K562 (cell line): ENCODE measurements at regions not wholly inside any gene's neighbourhood (a gene's known extent, or its start where the extent isn't known, plus 50 kb on each side); places are given as distances from the start of the nearest gene placed in this dataset.

Experiments used
- ATAC-seq: fragments of 200-7000 bp; cut with Tn5 transposase; 3 replicates; pipeline ENCODE4 v1.9.1; 2020; ENCODE audit warnings: moderate library complexity
- BruUV-seq: library from RNA; stranded (reverse); fragments of 400-500 nt; replicated peaks from 2 replicates; lab custom pipeline; 2021; lab: Mats Ljungman, UMichigan
- CTCF ChIA-PET: fragments of 300-600 bp; formaldehyde crosslinking; extraction: SDS; loops from one replicate; lab custom pipeline; 2021; ENCODE audit warnings: low intra/inter-chr PET ratio; lab: Yijun Ruan, JAX
- POLR2A ChIA-PET: fragments of 300-600, 350-650 bp; sonication (Branson Sonifier 250); formaldehyde crosslinking; extraction: SDS; loops from one replicate; lab custom pipeline; 2021; ENCODE audit warnings: antibody characterized with exemption, inconsistent platforms; lab: Yijun Ruan, JAX
- DNase-seq, 4 experiments: peaks; one replicate each; pipeline versions ENCODE4 v3.0.0 to v3.0.0-alpha.2; 2011 to 2018; ENCODE audit warnings: low spot score in 3 of 4, mixed read lengths in 3 of 4; ENCODE audit errors: extremely low read depth in 1 of 4
- FAIRE-seq: peaks from 2 replicates; lab custom pipeline; 2011; peaks lifted over from hg19 to GRCh38; lab: Jason Lieb, UNC
- H2AFZ ChIP-seq: 2 replicates; pipeline ENCODE4 v1.6.0; 2011; ENCODE audit warnings: low read depth, low read length, control low read depth, inconsistent platforms
- H3K27ac ChIP-seq: fragments of 200-600 bp; 3 replicates; pipeline ENCODE4 v1.8.0; 2011; ENCODE audit warnings: low read depth, mild to moderate bottlenecking, control low read depth, inconsistent platforms, low read length, moderate library complexity, mixed read lengths; ENCODE audit errors: extremely low read depth
- H3K27me3 ChIP-seq, 2 experiments: fragments of 300-600 bp in 1 of 2; 2 replicates in 1 of 2; 3 replicates in 1 of 2; pipeline versions ENCODE4 v1.6.0 to v1.8.0; 2011; ENCODE audit warnings: inconsistent platforms in 2 of 2, low read length in 2 of 2, mild to moderate bottlenecking in 1 of 2, mixed read lengths in 1 of 2, moderate library complexity in 1 of 2; ENCODE audit not compliant: control insufficient read depth in 2 of 2, insufficient read depth in 2 of 2
- H3K36me3 ChIP-seq: fragments of 300-600 bp; 3 replicates; pipeline ENCODE4 v1.8.0; 2011; ENCODE audit warnings: mild to moderate bottlenecking, low read length, inconsistent platforms; ENCODE audit not compliant: control insufficient read depth, insufficient read depth
- H3K4me1 ChIP-seq, 2 experiments: fragments of 200-600 bp in 1 of 2; replicated peaks in 1 of 2; 2 replicates in 1 of 2; 3 replicates in 1 of 2; pipeline versions ENCODE4 v1.5.1 to v1.8.0; 2011; ENCODE audit warnings: inconsistent platforms in 2 of 2, low read length in 2 of 2, mild to moderate bottlenecking in 1 of 2, mixed read lengths in 1 of 2, moderate library complexity in 1 of 2; ENCODE audit not compliant: control insufficient read depth in 2 of 2, insufficient read depth in 2 of 2
- H3K4me2 ChIP-seq: 2 replicates; pipeline ENCODE4 v1.6.1; 2011; ENCODE audit warnings: low read length, control low read depth, inconsistent platforms, mixed read lengths; ENCODE audit not compliant: insufficient read depth
- H3K4me3 ChIP-seq: fragments of 200-600 bp; sonication (generic), shearing (Covaris generic); 2 replicates; pipeline ENCODE4 v1.5.1; 2016; ENCODE audit warnings: control low read depth, inconsistent platforms
- H3K79me2 ChIP-seq: fragments of 200-600 bp; 3 replicates; pipeline ENCODE4 v1.8.0; 2011; ENCODE audit warnings: low read length, inconsistent platforms; ENCODE audit not compliant: control insufficient read depth, insufficient read depth
- H3K9ac ChIP-seq, 2 experiments: 2 replicates each; pipeline versions ENCODE4 v1.6.0 to v1.6.1; 2011; ENCODE audit warnings: low read depth in 2 of 2, low read length in 2 of 2, control low read depth in 1 of 2, inconsistent platforms in 1 of 2, mild to moderate bottlenecking in 1 of 2, mixed read lengths in 1 of 2; ENCODE audit not compliant: insufficient read depth in 1 of 2
- H3K9me1 ChIP-seq: one replicate; pipeline ENCODE4 v1.6.0; 2011; ENCODE audit warnings: inconsistent platforms, mild to moderate bottlenecking, low read length, moderate library complexity; ENCODE audit not compliant: control insufficient read depth, insufficient read depth
- H3K9me3 ChIP-seq: replicated peaks from 2 replicates; pipeline ENCODE4 v1.5.1; 2011; ENCODE audit warnings: low read depth, low read length, inconsistent platforms; ENCODE audit not compliant: control insufficient read depth, insufficient read depth
- H4K20me1 ChIP-seq: replicated peaks from 2 replicates; pipeline ENCODE4 v1.6.1; 2011; ENCODE audit warnings: low read length, inconsistent platforms, mixed read lengths; ENCODE audit not compliant: control insufficient read depth, insufficient read depth
- CREB5 ChIP-seq: fragments of 250-450 bp; sonication (Bioruptor Pico); IDR thresholded peaks from 2 replicates; pipeline ENCODE4 v1.5.0; 2020; ENCODE audit warnings: mild to moderate bottlenecking
- FOS ChIP-seq: IDR thresholded peaks from 3 replicates; pipeline ENCODE4 v1.6.1; 2011; ENCODE audit not compliant: insufficient read length; ENCODE audit errors: extremely low read depth
- HEY1 ChIP-seq: fragments of 250-450 bp; sonication (Bioruptor Pico); IDR thresholded peaks from 2 replicates; pipeline ENCODE4 v1.5.0; 2020; ENCODE audit warnings: mild to moderate bottlenecking, moderate library complexity, borderline replicate concordance
- HMG20A ChIP-seq: fragments of 450-650 bp; formaldehyde crosslinking; conservative IDR thresholded peaks from 2 replicates; pipeline ENCODE4 v1.4.0; 2020; ENCODE audit warnings: mild to moderate bottlenecking, mixed read lengths
- KDM5B ChIP-seq: fragments of 200-600 bp; sonication (generic); IDR thresholded peaks from 2 replicates; pipeline ENCODE4 v1.6.1; 2012; ENCODE audit warnings: low read depth, mild to moderate bottlenecking, moderate library complexity, low read length, control low read depth, inconsistent platforms; ENCODE audit not compliant: insufficient replicate concordance
- KLF6 ChIP-seq: fragments of 250-450 bp; sonication (Bioruptor Pico); IDR thresholded peaks from 2 replicates; pipeline ENCODE4 v1.4.0; 2020; ENCODE audit warnings: mild to moderate bottlenecking, moderate library complexity, borderline replicate concordance
- RAD21 ChIP-seq, 2 experiments: fragments of 250-450 bp in 1 of 2; fragments of 450-650 bp in 1 of 2; sonication (Bioruptor Pico) in 1 of 2; formaldehyde crosslinking in 1 of 2; IDR thresholded peaks in 1 of 2; conservative IDR thresholded peaks in 1 of 2; 2 replicates each; pipeline versions ENCODE4 v1.4.0 to v1.8.0; 2020 to 2022; ENCODE audit warnings: mild to moderate bottlenecking in 2 of 2, moderate library complexity in 1 of 2
- ZNF75A ChIP-seq: fragments of 450-650 bp; formaldehyde crosslinking; IDR thresholded peaks from 2 replicates; pipeline ENCODE4 v1.4.0; 2020; ENCODE audit warnings: mild to moderate bottlenecking
- WGBS: fragments of 100-300 bp; shearing (Covaris generic); methylation state at CpG from one replicate; pipeline ENCODE4 v1.1.6; 2016; ENCODE audit warnings: low coverage, mixed read lengths; ENCODE audit not compliant: insufficient coverage; ENCODE audit errors: missing lambda C conversion rate; 5-methylcytosine and 5-hydroxymethylcytosine counted together
- in situ Hi-C: fragments of 300-500 bp; cut with MboI; formaldehyde crosslinking; loops from 4 replicates; pipeline ENCODE4 v1.15.0; 2018; ENCODE audit warnings: inconsistent platforms, mixed read lengths
- intact Hi-C: fragments of 100-400 bp; cut with micrococcal nuclease; formaldehyde crosslinking; loops from 2 replicates; pipeline ENCODE4 v1.14.2; 2022

DNA sequence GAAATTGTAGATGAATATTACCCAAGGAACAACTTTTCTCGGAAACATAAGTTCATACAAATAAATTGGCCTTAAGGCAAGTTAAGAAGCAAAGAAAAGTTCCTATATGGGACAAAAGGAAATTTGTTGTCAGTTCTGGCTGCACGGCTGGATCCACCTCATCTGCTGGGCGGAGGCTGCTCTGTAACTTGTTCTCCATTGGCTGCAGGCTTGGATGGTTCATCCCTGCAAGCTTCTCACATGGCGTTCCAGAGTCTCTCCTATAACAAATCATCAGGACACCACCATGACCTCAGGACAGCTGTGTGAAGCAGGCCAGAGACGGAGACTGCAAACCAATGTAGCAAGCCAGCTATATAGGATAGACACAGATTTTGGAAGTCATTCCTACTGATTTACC is 81.4 kb upstream of the DAB2 start:
- in situ Hi-C loops = no loop called here
- no peaks in the 10 kb centered on the region; a peak in 1 of 5 replicates for H3K4me1 ChIP-seq

More for the DNA sequence above, 81.4 kb upstream of the DAB2 start:
- H2AFZ ChIP-seq = no peak overlapping the region
- FAIRE-seq = no peak
- H3K9ac ChIP-seq = no peak overlapping the region
- WGBS = 1% methylated on average over 5 of the region's 5 CpGs
- H3K27ac ChIP-seq = no peak overlapping the region
- H4K20me1 ChIP-seq = no peaks in the 10 kb centered on the region
- CTCF ChIA-PET = no interaction called here
- H3K4me3 ChIP-seq = no peak overlapping the region
- H3K9me1 ChIP-seq = no peaks in the 10 kb centered on the region
- H3K79me2 ChIP-seq = no peaks in the 10 kb centered on the region
- TF ChIP-seq CREB5 (CRISPR knock-in tag) (no peak), FOS (no peak), HEY1 (CRISPR knock-in tag) (no peak), KDM5B (no peak), RAD21 (CRISPR knock-in tag; conservative IDR thresholded peaks at IDR 0.05 in 1 of 2, IDR thresholded peaks at IDR 0.05 in 1 of 2) (no peak), ZNF75A (CRISPR knock-in tag) (no peak), KLF6 (CRISPR knock-in tag) (no peak), HMG20A (CRISPR knock-in tag) (no peak)
- no peaks in the 10 kb centered on the region for H3K36me3 ChIP-seq
- no TSS peak for BruUV-seq
- H3K27me3 ChIP-seq = peaks cover 0 to 2% of the 10 kb centered on the region in 2 experiments; a peak in 1 of 5 replicates
- DNase-seq = no peak
- no peak for ATAC-seq
- H3K4me2 ChIP-seq = no peak overlapping the region
- no peaks in the 10 kb centered on the region for H3K9me3 ChIP-seq
- intact Hi-C loops = no loop called here
- POLR2A ChIA-PET = interaction anchor here (1.6 kb wide), 1 partner anchor 28 kb away, joined by 4 read pairs; no protein-coding TSS in a partner anchor
